ACHN (cell line): ENCODE measurements at regions not wholly inside any gene's neighbourhood (a gene's known extent, or its start where the extent isn't known, plus 50 kb on each side); places are given as distances from the start of the nearest gene placed in this dataset.

Experiments used
- DNase-seq: peaks from one replicate; pipeline ENCODE4 v3.0.0-alpha.2; 2015
- in situ Hi-C: cut with HindIII; loops from 2 replicates; pipeline ENCODE4 v1.10.0; 2017; ENCODE audit warnings: low sequenced_read_pairs, low pct_ligation_motif_present, low pct_unique_long_range_greater_than_20kb

GRCh38 chr4:82201805-82202641 lies 171.8 kb downstream of the HNRNPD start:
- in situ Hi-C loops, result loop anchor here (25.0 kb wide), 1 partner anchor 790 kb away; no protein-coding TSS in a partner anchor
- peak; percentile 48 for DNase-seq

DNA sequence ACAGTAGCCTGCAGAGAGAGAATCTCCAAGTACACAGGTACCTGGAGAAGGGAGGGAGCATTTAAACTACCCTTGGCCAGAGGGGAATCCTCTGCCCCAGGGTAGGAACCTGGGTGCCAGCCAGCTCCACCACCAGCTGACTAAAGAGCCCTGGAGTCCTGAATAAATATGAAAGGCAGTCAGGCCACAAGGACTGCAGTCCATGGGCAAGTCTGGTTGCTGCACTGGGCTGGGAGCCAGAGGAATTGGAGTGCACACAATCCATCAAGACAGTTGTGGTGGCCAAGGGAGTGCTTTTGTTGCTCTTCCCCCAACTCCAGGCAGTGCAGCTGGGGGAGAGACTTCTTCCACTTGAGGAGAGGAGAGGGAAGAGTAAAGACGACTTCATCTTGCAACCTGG lies 172.5 kb downstream of the HNRNPD start:
- in situ Hi-C loops, result loop anchor here (25.0 kb wide), 1 partner anchor 789 kb away; no protein-coding TSS in a partner anchor
- DNase-seq, result no peak

DNA sequence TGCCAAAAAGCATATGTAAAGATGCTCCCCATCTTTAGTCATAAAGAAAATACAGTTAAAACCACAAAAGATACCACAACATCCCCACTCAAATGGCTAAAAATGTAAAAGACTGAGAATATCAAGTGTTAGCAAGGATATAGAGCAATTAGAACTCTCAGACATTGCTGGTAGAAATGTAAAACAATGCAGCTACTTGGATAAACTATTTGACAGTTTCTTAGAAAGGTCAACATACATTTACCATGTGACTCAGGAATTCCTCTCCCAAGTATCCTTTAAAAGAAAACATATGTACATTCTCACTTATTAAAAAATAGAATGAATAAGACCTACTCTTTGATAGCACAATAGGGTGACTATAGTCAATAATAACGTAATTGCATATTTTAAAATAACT lies 173.7 kb downstream of the HNRNPD start:
- no peak for DNase-seq
- in situ Hi-C loops, result loop anchor here (25.0 kb wide), 1 partner anchor 788 kb away; no protein-coding TSS in a partner anchor

- in situ Hi-C loops, result no loop called here
Observed at GRCh38 chr4:82194329-82194728, 179.5 kb downstream of the HNRNPD start.

GRCh38 chr4:82192017-82192673 lies 181.6 kb downstream of the HNRNPD start:
- DNase-seq, result no peak
- in situ Hi-C loops, result no loop called here

More at GRCh38 chr4:82194329-82194728, 179.5 kb downstream of the HNRNPD start:
- no peak for DNase-seq

GRCh38 chr4:82181789-82182188 lies 192.0 kb downstream of the HNRNPD start:
- in situ Hi-C loops, result no loop called here
- DNase-seq, result no peak

- in situ Hi-C loops, result no loop called here
- DNase-seq, result no peak
Observed at GRCh38 chr4:82172186-82172585, 201.6 kb downstream of the HNRNPD start.

- in situ Hi-C loops, result no loop called here
- no peak for DNase-seq
Observed at GRCh38 chr4:82171531-82172155, 202.1 kb downstream of the HNRNPD start.

DNA sequence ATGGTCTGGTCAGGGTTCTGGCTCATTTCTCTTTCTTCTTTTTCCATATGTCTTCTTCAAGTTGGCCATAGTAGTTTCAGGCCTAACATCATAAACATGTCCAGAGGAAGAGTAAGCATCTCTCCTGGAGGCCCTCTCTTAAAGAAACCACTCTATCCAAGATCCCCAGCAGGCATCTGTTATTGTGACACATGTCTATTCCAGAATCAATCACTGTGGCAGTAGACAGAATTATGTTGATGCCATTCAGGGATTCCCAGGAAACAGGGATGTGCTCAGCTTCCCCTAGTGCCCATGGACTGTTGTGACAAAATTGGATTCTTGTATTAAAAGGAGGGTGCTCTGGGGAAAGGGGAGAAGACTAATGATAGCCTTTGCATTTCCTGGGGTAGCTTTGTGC lies 224.0 kb downstream of the HNRNPD start:
- DNase-seq, result no peak
- in situ Hi-C loops, result no loop called here

- in situ Hi-C loops, result no loop called here
- DNase-seq, result no peak
Observed at GRCh38 chr4:82145850-82146249, 227.9 kb downstream of the HNRNPD start.

DNA sequence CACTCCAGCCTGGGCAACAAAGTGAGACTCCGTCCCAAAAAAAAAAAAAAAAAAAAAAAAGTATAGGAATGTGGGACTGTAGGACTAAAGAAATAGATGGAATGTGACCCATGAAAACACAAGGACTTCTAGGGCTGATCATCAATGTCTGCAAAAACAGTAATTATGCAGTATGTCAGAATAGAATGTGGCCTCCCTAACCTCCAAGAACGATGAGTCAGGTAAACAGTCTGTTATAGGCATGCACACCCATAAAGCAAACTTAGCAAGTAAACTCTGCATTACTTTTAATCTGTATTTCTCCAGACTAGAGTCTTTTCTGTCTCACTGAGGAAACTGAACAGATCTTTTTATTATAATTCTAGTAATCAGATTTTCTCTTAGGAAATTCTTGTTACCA lies 233.4 kb downstream of the HNRNPD start:
- DNase-seq, result no peak
- in situ Hi-C loops, result no loop called here

- in situ Hi-C loops, result no loop called here
- DNase-seq, result no peak
Observed at GRCh38 chr4:82139287-82139686, 234.5 kb downstream of the HNRNPD start.

DNA sequence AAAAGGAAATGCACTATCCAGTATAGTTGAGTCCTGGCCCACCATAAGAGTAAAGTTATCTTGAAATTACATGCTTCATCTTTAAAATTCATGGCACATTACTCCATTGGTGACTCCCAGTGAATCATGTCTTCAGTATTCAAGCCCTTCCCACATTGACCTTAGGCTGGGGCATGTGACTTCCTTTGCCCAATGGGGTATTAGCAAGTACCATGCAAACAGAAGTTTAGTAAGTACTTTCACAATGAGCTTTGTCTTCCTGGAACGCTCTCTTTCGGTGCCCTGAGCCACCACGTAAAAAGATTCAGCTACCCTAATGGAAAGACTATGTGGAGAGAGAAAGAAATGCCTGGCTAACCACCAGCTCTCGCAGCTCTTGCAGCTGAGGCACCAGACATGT lies 235.4 kb downstream of the HNRNPD start:
- DNase-seq, result no peak
- in situ Hi-C loops, result no loop called here

GRCh38 chr4:82136161-82136801 lies 237.5 kb downstream of the HNRNPD start:
- DNase-seq, result no peak
- in situ Hi-C loops, result no loop called here

DNA sequence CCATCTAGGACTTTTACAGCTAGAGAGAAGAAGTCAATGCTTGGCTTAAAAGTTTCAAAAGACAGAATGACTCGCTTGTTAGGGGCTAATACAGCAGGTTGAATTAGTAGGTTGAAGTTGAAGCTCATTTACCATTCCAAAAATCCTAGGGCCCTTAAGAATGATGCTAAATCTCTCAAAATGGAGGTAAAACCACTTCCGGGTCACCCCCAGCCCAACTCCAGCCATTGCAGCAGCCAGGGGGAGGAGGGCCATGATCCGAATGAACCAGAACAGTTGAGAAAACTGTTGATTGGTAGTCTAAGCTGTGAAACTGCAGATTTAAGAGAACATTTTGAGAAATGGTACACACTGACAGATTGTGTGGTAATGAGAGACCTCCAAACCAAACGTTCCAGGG lies 245.4 kb downstream of the HNRNPD start:
- DNase-seq, result no peak
- in situ Hi-C loops, result no loop called here

- no peak for DNase-seq
- in situ Hi-C loops, result no loop called here
Observed at GRCh38 chr4:82126512-82127040, 247.2 kb downstream of the HNRNPD start.

DNA sequence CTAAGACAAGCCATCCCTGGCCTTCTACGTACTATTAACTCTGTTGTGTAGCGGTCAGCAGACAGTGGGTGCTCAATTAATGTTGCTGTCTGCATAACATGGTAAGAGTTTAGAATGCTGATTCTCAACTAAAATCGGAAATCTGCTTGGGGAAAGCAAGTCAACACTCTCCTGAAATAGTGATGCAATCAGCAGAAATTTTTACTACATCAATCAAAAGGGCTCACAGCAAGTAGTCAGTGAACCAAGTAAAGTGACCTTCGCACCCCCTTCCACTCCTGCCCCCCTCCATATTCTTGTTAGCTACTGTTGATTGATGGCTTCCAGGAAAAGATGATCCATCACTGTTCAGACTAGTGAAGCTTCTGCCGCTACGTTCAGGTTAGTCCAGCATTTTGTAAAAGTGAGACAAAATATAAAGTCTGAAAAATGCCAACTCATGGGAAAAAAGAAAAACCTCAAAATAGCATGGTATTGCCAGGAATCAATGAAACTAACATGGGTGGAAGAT lies 247.9 kb downstream of the HNRNPD start:
- DNase-seq, result no peak
- in situ Hi-C loops, result no loop called here

DNA sequence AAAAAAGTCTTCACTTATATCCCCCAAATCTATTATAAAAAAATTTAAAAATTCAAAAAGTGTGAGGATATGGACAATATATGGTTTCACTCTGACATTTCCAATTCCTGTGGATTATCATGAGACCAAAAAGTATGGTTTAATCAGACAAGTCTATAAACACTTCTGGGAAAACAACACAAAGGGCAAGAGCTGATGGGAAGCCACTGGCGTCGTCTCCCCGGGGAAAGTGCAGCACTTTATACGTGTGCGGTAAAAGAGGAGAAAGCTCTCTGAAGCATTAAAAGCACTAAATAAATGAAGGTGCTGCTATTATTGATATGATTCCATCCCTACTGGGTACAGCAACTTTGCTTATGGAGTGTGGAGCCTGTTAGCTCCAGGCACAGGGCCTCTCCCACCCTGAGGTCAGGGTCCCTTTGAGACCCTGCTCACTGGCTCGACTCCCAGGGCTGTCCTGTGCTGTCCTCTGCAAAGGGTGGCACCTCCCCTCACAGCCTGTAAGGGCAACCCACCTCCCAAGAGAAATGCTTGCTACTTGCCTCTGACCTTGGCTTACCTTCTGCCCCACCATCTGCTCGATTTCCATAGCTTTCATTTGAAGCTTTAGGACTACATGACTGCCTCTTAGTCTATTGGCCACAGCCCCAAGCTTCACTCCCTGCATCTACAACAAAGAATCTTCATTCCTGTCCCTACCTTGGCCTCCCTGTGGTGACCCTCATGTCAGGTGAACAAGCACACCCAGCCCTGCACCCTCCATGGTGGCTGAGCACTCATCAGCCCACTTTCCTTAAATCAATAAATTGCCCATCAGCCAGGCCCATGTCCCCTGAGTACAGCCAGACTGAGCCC lies 248.6 kb downstream of the HNRNPD start:
- in situ Hi-C loops, result no loop called here
- DNase-seq, result no peak
